Esophagus muscularis mucosa (tissue), 4 donors: ENCODE measurements at regions not wholly inside any gene's neighbourhood (a gene's known extent, or its start where the extent isn't known, plus 50 kb on each side); places are given as distances from the start of the nearest gene placed in this dataset.

Experiments used
- EP300 ChIP-seq: sonication (generic); formaldehyde crosslinking; IDR thresholded peaks from one replicate; pipeline ENCODE4 v1.6.1; 2017; ENCODE audit warnings: antibody characterized with exemption
- POLR2A ChIP-seq: fragments of 450-650 bp; IDR thresholded peaks from one replicate; pipeline ENCODE4 v1.6.1; 2017; ENCODE audit warnings: antibody characterized with exemption, moderate library complexity, mild to moderate bottlenecking, low read depth
- POLR2AphosphoS5 ChIP-seq, 2 donors: sonication (generic); formaldehyde crosslinking; IDR thresholded peaks; one replicate each; pipeline ENCODE4 v1.6.1; 2017; ENCODE audit warnings: antibody characterized with exemption in 2 of 2
- TF ChIP-seq, protein P1 (sequence below), 3 experiments: fragments of 200-600 bp in 2 of 3; fragments of 450-650 bp in 1 of 3; sonication (generic) in 2 of 3; IDR thresholded peaks; one replicate each; pipeline ENCODE4 v1.5.1; 2017 to 2019; ENCODE audit warnings: antibody characterized with exemption in 3 of 3, mild to moderate bottlenecking in 2 of 3, moderate library complexity in 1 of 3

DNA sequence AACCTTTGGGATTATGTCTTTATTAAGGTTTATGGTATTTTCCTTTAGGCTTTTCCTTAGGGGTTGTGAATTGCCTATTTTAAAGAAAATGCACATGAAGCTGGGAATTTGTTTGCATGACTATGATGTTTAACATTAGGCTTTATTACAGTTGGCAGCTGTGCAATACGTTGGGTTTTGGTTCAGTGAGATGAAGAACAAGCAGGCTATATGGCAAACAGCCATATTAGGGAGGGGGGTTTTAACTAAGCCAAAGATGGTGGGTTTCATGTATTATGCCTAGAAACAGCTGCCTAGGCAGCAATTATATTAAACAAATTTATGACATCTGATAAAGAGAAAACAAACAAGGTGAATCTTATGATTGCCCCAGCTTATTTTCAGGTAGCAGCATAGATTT is 880.8 kb downstream of the FAM181B start:
- TF ChIP-seq, protein P1, sequence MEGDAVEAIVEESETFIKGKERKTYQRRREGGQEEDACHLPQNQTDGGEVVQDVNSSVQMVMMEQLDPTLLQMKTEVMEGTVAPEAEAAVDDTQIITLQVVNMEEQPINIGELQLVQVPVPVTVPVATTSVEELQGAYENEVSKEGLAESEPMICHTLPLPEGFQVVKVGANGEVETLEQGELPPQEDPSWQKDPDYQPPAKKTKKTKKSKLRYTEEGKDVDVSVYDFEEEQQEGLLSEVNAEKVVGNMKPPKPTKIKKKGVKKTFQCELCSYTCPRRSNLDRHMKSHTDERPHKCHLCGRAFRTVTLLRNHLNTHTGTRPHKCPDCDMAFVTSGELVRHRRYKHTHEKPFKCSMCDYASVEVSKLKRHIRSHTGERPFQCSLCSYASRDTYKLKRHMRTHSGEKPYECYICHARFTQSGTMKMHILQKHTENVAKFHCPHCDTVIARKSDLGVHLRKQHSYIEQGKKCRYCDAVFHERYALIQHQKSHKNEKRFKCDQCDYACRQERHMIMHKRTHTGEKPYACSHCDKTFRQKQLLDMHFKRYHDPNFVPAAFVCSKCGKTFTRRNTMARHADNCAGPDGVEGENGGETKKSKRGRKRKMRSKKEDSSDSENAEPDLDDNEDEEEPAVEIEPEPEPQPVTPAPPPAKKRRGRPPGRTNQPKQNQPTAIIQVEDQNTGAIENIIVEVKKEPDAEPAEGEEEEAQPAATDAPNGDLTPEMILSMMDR (IDR thresholded peaks at IDR 0.05): no peak
- TF ChIP-seq POLR2AphosphoS5 (IDR thresholded peaks at IDR 0.05) (no peak), EP300 (no peak), POLR2A (no peak)
